Cardiac muscle cell (in vitro differentiated cells and primary cell): ENCODE measurements at regions not wholly inside any gene's neighbourhood (a gene's known extent, or its start where the extent isn't known, plus 50 kb on each side); places are given as distances from the start of the nearest gene placed in this dataset.

ENCODE experiments used
- DNase-seq, 2 donors: peaks; one replicate each; pipeline versions ENCODE4 v3.0.0 to v3.0.0-alpha.2; 2010 to 2017; ENCODE audit warnings: low read depth in 1 of 2, low spot score in 1 of 2
- H3K27ac ChIP-seq: fragments of 200-600 bp; sonication (generic); 2 replicates; pipeline ENCODE4 v1.5.1; 2016
- H3K27me3 ChIP-seq: fragments of 200-600 bp; sonication (generic); 2 replicates; pipeline ENCODE4 v1.6.0; 2016; ENCODE audit warnings: control low read depth
- H3K36me3 ChIP-seq: fragments of 200-600 bp; sonication (generic); 2 replicates; pipeline ENCODE4 v1.5.1; 2016; ENCODE audit warnings: control low read depth
- H3K4me1 ChIP-seq: fragments of 200-600 bp; sonication (generic); 2 replicates; pipeline ENCODE4 v1.8.1; 2017; ENCODE audit warnings: low read depth, mild to moderate bottlenecking, mixed run types
- H3K4me3 ChIP-seq: fragments of 200-600 bp; sonication (generic); 2 replicates; pipeline ENCODE4 v1.5.1; 2016; ENCODE audit warnings: mild to moderate bottlenecking
- H3K9me3 ChIP-seq: fragments of 200-600 bp; sonication (generic); 2 replicates; pipeline ENCODE4 v1.5.1; 2017; ENCODE audit warnings: low read depth, mild to moderate bottlenecking, control low read depth
- CTCF ChIP-seq: IDR thresholded peaks from 2 replicates; pipeline ENCODE4 v1.5.1; 2012; ENCODE audit warnings: low read depth, mild to moderate bottlenecking, low read length

DNA sequence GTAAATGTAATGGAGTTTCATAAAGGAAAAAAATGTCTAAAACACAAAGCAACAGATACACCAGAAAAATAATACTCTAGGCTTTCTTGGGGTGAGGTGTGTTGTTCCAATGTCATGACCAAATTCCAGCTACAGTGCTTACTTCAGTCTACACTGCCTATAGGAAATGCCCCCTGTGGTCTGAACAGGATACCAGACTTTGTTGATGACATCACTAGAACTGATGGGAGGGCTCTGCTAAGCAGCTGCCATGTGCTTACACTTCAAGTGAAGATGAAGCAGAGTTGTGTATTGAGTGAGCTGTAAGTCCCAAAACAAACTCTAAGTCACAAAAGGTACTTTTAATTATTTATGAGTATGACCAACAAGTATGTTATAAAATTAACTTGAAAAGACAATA lies 456.1 kb upstream of the IL12A start:
- H3K4me1 ChIP-seq = no peaks in the 10 kb centered on the region
- H3K27me3 ChIP-seq = no peaks in the 10 kb centered on the region
- no peak overlapping the region for H3K27ac ChIP-seq
- no peak overlapping the region for H3K4me3 ChIP-seq
- peak in 1 of 2 donors; percentile 5 for DNase-seq
- TF ChIP-seq CTCF = no peak
- H3K9me3 ChIP-seq = no peaks in the 10 kb centered on the region
- H3K36me3 ChIP-seq = no peaks in the 10 kb centered on the region

GRCh38 chr3:159534496-159534895 lies 454.1 kb upstream of the IL12A start:
- Histone ChIP-seq H3K4me3 (no peak overlapping the region), H3K36me3 (no peaks in the 10 kb centered on the region), H3K4me1 (no peaks in the 10 kb centered on the region), H3K27ac (no peak overlapping the region), H3K9me3 (no peaks in the 10 kb centered on the region), H3K27me3 (no peaks in the 10 kb centered on the region)
- no peak for TF ChIP-seq CTCF
- DNase-seq = no peak

GRCh38 chr3:159536876-159537275 lies 451.8 kb upstream of the IL12A start:
- TF ChIP-seq CTCF = no peak
- Histone ChIP-seq H3K4me3 (no peak overlapping the region), H3K27me3 (no peaks in the 10 kb centered on the region), H3K9me3 (no peaks in the 10 kb centered on the region), H3K36me3 (no peaks in the 10 kb centered on the region), H3K27ac (no peak overlapping the region), H3K4me1 (no peaks in the 10 kb centered on the region)
- no peak for DNase-seq

- Histone ChIP-seq H3K4me3 (no peak overlapping the region), H3K27ac (no peak overlapping the region), H3K9me3 (no peaks in the 10 kb centered on the region), H3K36me3 (no peaks in the 10 kb centered on the region), H3K27me3 (no peaks in the 10 kb centered on the region), H3K4me1 (no peaks in the 10 kb centered on the region)
- TF ChIP-seq CTCF = no peak
- DNase-seq = no peak
Measured at GRCh38 chr3:159538507-159538906, 450.1 kb upstream of the IL12A start.

DNA sequence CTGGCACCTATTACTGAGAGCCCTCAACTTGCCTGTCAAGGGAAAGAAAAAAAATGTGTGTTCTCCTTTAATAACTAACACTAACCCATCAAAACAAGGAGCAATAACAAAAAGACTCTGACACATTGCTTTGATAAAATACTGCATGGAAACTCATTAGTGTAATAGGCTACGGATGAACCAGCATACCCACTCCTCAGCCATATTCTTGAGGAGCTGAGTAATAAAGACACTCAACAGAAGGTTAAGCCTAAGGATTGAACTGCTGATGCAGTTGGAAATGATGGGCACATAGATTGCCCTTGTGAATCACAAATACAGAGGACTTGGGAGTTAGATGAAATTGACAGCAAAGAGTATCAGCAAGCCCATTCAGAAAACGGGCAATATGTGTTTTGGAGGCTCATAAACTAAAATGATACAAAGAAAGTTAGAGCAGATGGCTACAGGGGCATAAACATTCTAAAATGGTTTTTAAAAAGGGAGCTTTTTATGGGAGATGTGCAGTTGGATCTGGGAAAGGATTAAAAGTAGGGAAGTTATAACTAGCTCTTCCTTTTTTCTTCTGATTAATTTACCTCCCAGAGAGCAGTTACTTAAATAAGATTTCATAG lies 447.6 kb upstream of the IL12A start:
- no peak for TF ChIP-seq CTCF
- H3K4me3 ChIP-seq = no peak overlapping the region
- H3K9me3 ChIP-seq = no peaks in the 10 kb centered on the region
- H3K36me3 ChIP-seq = no peaks in the 10 kb centered on the region
- no peak for DNase-seq
- H3K27me3 ChIP-seq = no peaks in the 10 kb centered on the region
- no peak overlapping the region for H3K27ac ChIP-seq
- no peaks in the 10 kb centered on the region for H3K4me1 ChIP-seq
